ENCODE measurements at regions not wholly inside any gene's neighbourhood (a gene's known extent, or its start where the extent isn't known, plus 50 kb on each side); places are given as distances from the start of the nearest gene placed in this dataset.

- no peak for DNase-seq (ENCODE audit: low read depth, low spot score)
- no peak overlapping the region for H3K4me3 ChIP-seq (ENCODE audit: low read depth, low read length)
- TF ChIP-seq CTCF (IDR thresholded peaks at IDR 0.05; ENCODE audit: low read depth, low read length), result no peak
- in situ Hi-C loops (cut with HindIII; ENCODE audit: low sequenced_read_pairs), result no loop called here
Measured at GRCh38 chr6:92132957-92133356, 1286.4 kb downstream of the EPHA7 start.

GRCh38 chr6:92132457-92132856, 1286.9 kb downstream of the EPHA7 start:
- H3K4me3 ChIP-seq (ENCODE audit: low read depth, low read length), result no peak overlapping the region
- TF ChIP-seq CTCF (IDR thresholded peaks at IDR 0.05; ENCODE audit: low read depth, low read length), result no peak
- in situ Hi-C loops (cut with HindIII; ENCODE audit: low sequenced_read_pairs), result no loop called here
- no peak for DNase-seq (ENCODE audit: low read depth, low spot score)

GRCh38 chr6:92130944-92131343, 1288.4 kb downstream of the EPHA7 start:
- in situ Hi-C loops (cut with HindIII; ENCODE audit: low sequenced_read_pairs), result no loop called here

GRCh38 chr6:92126983-92127382, 1292.4 kb downstream of the EPHA7 start:
- no peak overlapping the region for H3K4me3 ChIP-seq (ENCODE audit: low read depth, low read length)
- in situ Hi-C loops (cut with HindIII; ENCODE audit: low sequenced_read_pairs), result no loop called here
- DNase-seq (ENCODE audit: low read depth, low spot score), result no peak
- TF ChIP-seq CTCF (IDR thresholded peaks at IDR 0.05; ENCODE audit: low read depth, low read length), result no peak

More at GRCh38 chr6:92130944-92131343, 1288.4 kb downstream of the EPHA7 start:
- TF ChIP-seq CTCF (IDR thresholded peaks at IDR 0.05; ENCODE audit: low read depth, low read length), result no peak
- DNase-seq (ENCODE audit: low read depth, low spot score), result no peak
- H3K4me3 ChIP-seq (ENCODE audit: low read depth, low read length), result no peak overlapping the region

GRCh38 chr6:92126088-92126487, 1293.3 kb downstream of the EPHA7 start:
- no peak overlapping the region for H3K4me3 ChIP-seq (ENCODE audit: low read depth, low read length)
- in situ Hi-C loops (cut with HindIII; ENCODE audit: low sequenced_read_pairs), result no loop called here
- no peak for TF ChIP-seq CTCF (IDR thresholded peaks at IDR 0.05; ENCODE audit: low read depth, low read length)
- no peak for DNase-seq (ENCODE audit: low read depth, low spot score)

GRCh38 chr6:92125681-92126080, 1293.7 kb downstream of the EPHA7 start:
- no peak overlapping the region for H3K4me3 ChIP-seq (ENCODE audit: low read depth, low read length)
- DNase-seq (ENCODE audit: low read depth, low spot score), result no peak
- no peak for TF ChIP-seq CTCF (IDR thresholded peaks at IDR 0.05; ENCODE audit: low read depth, low read length)
- in situ Hi-C loops (cut with HindIII; ENCODE audit: low sequenced_read_pairs), result no loop called here

GRCh38 chr6:92124200-92124651, 1295.1 kb downstream of the EPHA7 start:
- H3K4me3 ChIP-seq (ENCODE audit: low read depth, low read length), result no peak overlapping the region
- in situ Hi-C loops (cut with HindIII; ENCODE audit: low sequenced_read_pairs), result no loop called here
- TF ChIP-seq CTCF (IDR thresholded peaks at IDR 0.05; ENCODE audit: low read depth, low read length), result no peak
- DNase-seq (ENCODE audit: low read depth, low spot score), result peak; percentile 54

Measured in astrocyte of the spinal cord (primary cell).